SK-N-SH (cell line): ENCODE measurements at regions not wholly inside any gene's neighbourhood (a gene's known extent, or its start where the extent isn't known, plus 50 kb on each side); places are given as distances from the start of the nearest gene placed in this dataset.

Experiments
- CTCF ChIA-PET: fragments of 300-600, 350-600 bp; formaldehyde crosslinking; extraction: SDS; loops from one replicate; lab custom pipeline; 2021; lab: Yijun Ruan, JAX
- POLR2A ChIA-PET: fragments of 350-600 bp; sonication (Branson Sonifier 250); formaldehyde crosslinking; extraction: SDS; loops from one replicate; lab custom pipeline; 2020; ENCODE audit warnings: antibody characterized with exemption, inconsistent platforms; lab: Yijun Ruan, JAX
- DNase-seq: peaks from one replicate; pipeline ENCODE4 v3.0.0; 2012
- H2AFZ ChIP-seq: fragments of 200-600 bp; sonication (generic); 2 replicates; pipeline ENCODE4 v1.8.1; 2016; ENCODE audit warnings: antibody characterized with exemption, mild to moderate bottlenecking, low read depth
- H3F3A ChIP-seq: fragments of 200-600 bp; sonication (generic); replicated peaks from 2 replicates; pipeline ENCODE3; 2016; ENCODE audit warnings: antibody characterized with exemption, mild to moderate bottlenecking; ENCODE audit not compliant: insufficient read depth
- H3K27ac ChIP-seq, 2 experiments: fragments of 200-500 bp in 1 of 2; fragments of 200-600 bp in 1 of 2; sonication (Bioruptor generic) in 1 of 2; sonication (generic), shearing (Covaris generic) in 1 of 2; 2 replicates each; pipeline versions ENCODE4 v1.5.1 to v1.6.1; 2014 to 2016; ENCODE audit warnings: low read depth in 2 of 2, inconsistent platforms in 1 of 2, low read length in 1 of 2, mild to moderate bottlenecking in 1 of 2, mixed read lengths in 1 of 2
- H3K27me3 ChIP-seq: fragments of 200-600 bp; sonication (generic), shearing (Covaris generic); 2 replicates; pipeline ENCODE4 v1.6.1; 2016; ENCODE audit warnings: mixed run types; ENCODE audit not compliant: insufficient read depth
- H3K36me3 ChIP-seq, 2 experiments: fragments of 200-500 bp in 1 of 2; fragments of 200-600 bp in 1 of 2; sonication (Bioruptor generic) in 1 of 2; sonication (generic) in 1 of 2; replicated peaks in 1 of 2; 2 replicates each; pipeline versions ENCODE3 to v1.5.1; 2014 to 2016; ENCODE audit warnings: low read length in 1 of 2, mild to moderate bottlenecking in 1 of 2; ENCODE audit not compliant: insufficient read depth in 2 of 2, control insufficient read depth in 1 of 2
- H3K4me1 ChIP-seq, 2 experiments: fragments of 200-500 bp in 1 of 2; fragments of 200-600 bp in 1 of 2; sonication (Bioruptor generic) in 1 of 2; sonication (generic), shearing (Covaris generic) in 1 of 2; 2 replicates each; pipeline versions ENCODE4 v1.5.1 to v1.6.1; 2014 to 2016; ENCODE audit warnings: low read depth in 1 of 2, low read length in 1 of 2, mixed run types in 1 of 2; ENCODE audit not compliant: insufficient read depth in 2 of 2, control insufficient read depth in 1 of 2
- H3K4me2 ChIP-seq: fragments of 200-600 bp; sonication (generic), shearing (Covaris generic); 2 replicates; pipeline ENCODE4 v1.6.1; 2017; ENCODE audit warnings: mixed run types
- H3K4me3 ChIP-seq, 2 experiments: fragments of 200-500 bp in 1 of 2; fragments of 200-600 bp in 1 of 2; sonication (Bioruptor generic) in 1 of 2; sonication (generic), shearing (Covaris generic) in 1 of 2; 2 replicates each; pipeline versions ENCODE4 v1.5.1 to v1.8.1; 2014 to 2016; ENCODE audit warnings: low read depth in 2 of 2, inconsistent platforms in 1 of 2, low read length in 1 of 2, mild to moderate bottlenecking in 1 of 2, mixed read lengths in 1 of 2, moderate library complexity in 1 of 2
- H3K79me2 ChIP-seq: fragments of 200-600 bp; sonication (generic); 2 replicates; pipeline ENCODE4 v1.8.1; 2017; ENCODE audit warnings: mild to moderate bottlenecking; ENCODE audit not compliant: insufficient read depth
- H3K9ac ChIP-seq: fragments of 200-600 bp; sonication (generic); 2 replicates; pipeline ENCODE4 v1.6.1; 2017; ENCODE audit warnings: mixed run types
- H3K9me2 ChIP-seq: fragments of 200-600 bp; sonication (generic); 2 replicates; pipeline ENCODE4 v1.6.1; 2017; ENCODE audit warnings: mixed run types
- H3K9me3 ChIP-seq: fragments of 200-600 bp; sonication (generic); 2 replicates; pipeline ENCODE4 v1.6.1; 2017; ENCODE audit warnings: mixed run types, mild to moderate bottlenecking, moderate library complexity
- H4K20me1 ChIP-seq: fragments of 200-600 bp; sonication (generic); 2 replicates; pipeline ENCODE4 v1.6.1; 2017; ENCODE audit warnings: mild to moderate bottlenecking, mixed run types; ENCODE audit not compliant: insufficient read depth
- CTCF ChIP-seq: fragments of 200-600 bp; sonication (generic); IDR thresholded peaks from 2 replicates; pipeline ENCODE4 v1.6.1; 2017; ENCODE audit warnings: antibody characterized with exemption, mild to moderate bottlenecking, moderate library complexity
- ELF1 ChIP-seq: IDR thresholded peaks from 2 replicates; pipeline ENCODE4 v1.4.0; 2012
- EZH2phosphoT487 ChIP-seq: fragments of 200-600 bp; sonication (generic); IDR thresholded peaks from 2 replicates; pipeline ENCODE4 v1.6.1; 2017; ENCODE audit warnings: low read depth, mixed run types, mild to moderate bottlenecking, antibody characterized with exemption, moderate library complexity, borderline replicate concordance
- FOXM1 ChIP-seq: IDR thresholded peaks from 2 replicates; pipeline ENCODE4 v1.4.0; 2012; ENCODE audit warnings: low read depth, mild to moderate bottlenecking
- GABPA ChIP-seq: IDR thresholded peaks from 2 replicates; pipeline ENCODE4 v1.4.0; 2012; ENCODE audit warnings: low read depth, mild to moderate bottlenecking
- MAX ChIP-seq: IDR thresholded peaks from 2 replicates; pipeline ENCODE4 v1.4.0; 2012; ENCODE audit warnings: low read depth
- NRF1 ChIP-seq: IDR thresholded peaks from 2 replicates; pipeline ENCODE4 v1.6.1; 2012; ENCODE audit warnings: low read depth, mild to moderate bottlenecking, low read length
- POLR2AphosphoS5 ChIP-seq: IDR thresholded peaks from 2 replicates; pipeline ENCODE4 v1.6.1; 2012; ENCODE audit warnings: low read depth, low read length
- RAD21 ChIP-seq: IDR thresholded peaks from 2 replicates; pipeline ENCODE4 v1.6.1; 2012; ENCODE audit warnings: mild to moderate bottlenecking, low read length
- RCOR1 ChIP-seq: fragments of 150-350 bp; IDR thresholded peaks from 2 replicates; pipeline ENCODE4 v1.6.1; 2017; ENCODE audit warnings: antibody characterized with exemption, low read length
- RXRA ChIP-seq: IDR thresholded peaks from 2 replicates; pipeline ENCODE4 v1.4.0; 2012; ENCODE audit warnings: low read depth, mild to moderate bottlenecking, borderline replicate concordance
- SIN3A ChIP-seq: IDR thresholded peaks from 2 replicates; pipeline ENCODE4 v1.6.1; 2012; ENCODE audit warnings: low read depth, mild to moderate bottlenecking, low read length, moderate library complexity, borderline replicate concordance
- TAF1 ChIP-seq: IDR thresholded peaks from 2 replicates; pipeline ENCODE4 v1.6.1; 2012; ENCODE audit warnings: low read depth, mild to moderate bottlenecking, low read length, moderate library complexity, borderline replicate concordance
- TCF12 ChIP-seq: IDR thresholded peaks from 2 replicates; pipeline ENCODE4 v1.4.0; 2012
- YY1 ChIP-seq: IDR thresholded peaks from 2 replicates; pipeline ENCODE4 v1.4.0; 2012; ENCODE audit warnings: low read depth, mild to moderate bottlenecking
- ZBTB33 ChIP-seq: IDR thresholded peaks from 2 replicates; pipeline ENCODE4 v1.4.0; 2012; ENCODE audit warnings: low read depth, borderline replicate concordance
- WGBS: methylation state at CpG from one replicate; pipeline ENCODE4 v1.1.6; 2017; ENCODE audit warnings: low lambda C conversion rate; 5-methylcytosine and 5-hydroxymethylcytosine counted together

- CTCF ChIA-PET: no interaction called here
- Histone ChIP-seq H3K27me3 (no peaks in the 10 kb centered on the region), H3K79me2 (no peaks in the 10 kb centered on the region), H3K27ac (no peak overlapping the region), H3K9ac (no peak overlapping the region), H3K4me3 (no peak overlapping the region), H3K4me2 (no peak overlapping the region), H3K9me2 (no peaks in the 10 kb centered on the region), H2AFZ (no peak overlapping the region), H3F3A (no peaks in the 10 kb centered on the region), H3K36me3 (no peaks in the 10 kb centered on the region), H4K20me1 (no peaks in the 10 kb centered on the region), H3K9me3 (no peaks in the 10 kb centered on the region), H3K4me1 (no peaks in the 10 kb centered on the region)
- POLR2A ChIA-PET: no interaction called here
- no peak for DNase-seq
- TF ChIP-seq RAD21: no peak
- TF ChIP-seq POLR2AphosphoS5: no peak
- TF ChIP-seq ZBTB33: no peak
- TF ChIP-seq TAF1: no peak
- TF ChIP-seq CTCF: no peak
- TF ChIP-seq RCOR1: no peak
- no peak for TF ChIP-seq NRF1
- no peak for TF ChIP-seq EZH2phosphoT487
- TF ChIP-seq TCF12: no peak
- no peak for TF ChIP-seq GABPA
- 22% methylated on average over 5 of the region's 5 CpGs for WGBS
These were observed 511.1 kb upstream of the MAP3K7 start for GRCh38 chr6:91098006-91098405.

- Histone ChIP-seq H3K4me2 (no peak overlapping the region), H3K4me3 (no peak overlapping the region), H3K9me2 (no peaks in the 10 kb centered on the region), H3K27ac (no peak overlapping the region), H2AFZ (no peak overlapping the region), H3K9me3 (no peaks in the 10 kb centered on the region), H3K9ac (no peak overlapping the region), H3K79me2 (no peaks in the 10 kb centered on the region), H3K4me1 (no peaks in the 10 kb centered on the region), H3K36me3 (no peaks in the 10 kb centered on the region), H3K27me3 (no peaks in the 10 kb centered on the region), H4K20me1 (no peaks in the 10 kb centered on the region), H3F3A (no peaks in the 10 kb centered on the region)
- WGBS: 11% methylated on average over 5 of the region's 5 CpGs
- no peak for DNase-seq
- CTCF ChIA-PET: interaction anchor here (1.8 kb wide), 1 partner anchor 16 kb away, joined by 7 read pairs; no protein-coding TSS in a partner anchor
- no peak for TF ChIP-seq MAX
- TF ChIP-seq ELF1: no peak
- no peak for TF ChIP-seq YY1
- TF ChIP-seq RXRA: no peak
- no peak for TF ChIP-seq SIN3A
- TF ChIP-seq FOXM1: no peak
- no peak for TF ChIP-seq TCF12
- POLR2A ChIA-PET: no interaction called here
These were observed 510.5 kb upstream of the MAP3K7 start for GRCh38 chr6:91097364-91097763.
